Stimulated activated CD8-positive, alpha-beta memory T cell treated with anti-CD3 and anti-CD28 coated beads, Interleukin-2, amount 100 ng/mL, for 1 hour (primary cell): ENCODE measurements at regions not wholly inside any gene's neighbourhood (a gene's known extent, or its start where the extent isn't known, plus 50 kb on each side); places are given as distances from the start of the nearest gene placed in this dataset.

ENCODE experiments used
- DNase-seq, 2 donors: peaks; one replicate each; pipeline ENCODE4 v3.0.0-alpha.2; 2020; ENCODE audit warnings: low read depth in 2 of 2

GRCh38 chr9:75410405-75410804 is 322.1 kb downstream of the OSTF1 start:
- DNase-seq: no peak

DNA sequence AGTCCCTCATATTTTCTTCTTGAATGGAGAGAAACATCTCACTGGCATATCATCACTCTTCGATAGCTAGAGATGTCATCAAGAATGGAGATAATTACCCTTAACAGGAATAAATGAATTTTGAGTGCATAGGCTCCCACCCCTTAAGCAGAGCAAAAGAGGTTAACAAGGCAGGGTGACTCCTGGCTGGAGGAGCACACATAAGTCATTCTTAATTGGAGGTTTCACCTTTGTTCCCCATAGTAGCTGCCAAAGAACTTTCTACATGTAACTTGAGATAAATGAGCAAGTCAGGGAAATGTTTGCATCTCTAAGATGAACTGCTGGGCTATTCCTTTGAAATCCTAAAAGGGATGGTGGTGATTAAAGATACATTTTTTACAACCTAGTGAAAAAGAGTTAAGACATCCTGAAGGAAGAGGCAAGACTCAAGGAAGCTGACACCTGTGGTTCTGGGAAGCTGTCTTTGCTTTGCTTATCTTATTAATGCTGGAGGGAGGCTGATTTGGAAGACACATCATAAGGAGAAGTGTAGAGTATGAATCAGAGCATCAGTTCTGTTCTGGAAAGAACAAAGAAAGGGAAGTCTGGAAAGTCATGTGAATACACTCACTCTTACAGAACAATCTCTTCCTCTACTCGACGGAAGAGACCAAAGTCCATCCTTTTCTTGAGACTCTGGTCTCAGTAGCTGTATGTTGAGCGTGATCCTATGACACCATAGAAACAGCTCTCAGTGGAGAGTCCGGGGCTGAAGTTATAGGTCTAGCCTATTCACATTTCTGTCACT is 326.3 kb downstream of the OSTF1 start:
- DNase-seq: no peak

GRCh38 chr9:75417471-75417870 is 329.2 kb downstream of the OSTF1 start:
- no peak for DNase-seq

GRCh38 chr9:75418518-75418917 is 330.2 kb downstream of the OSTF1 start:
- no peak for DNase-seq

DNA sequence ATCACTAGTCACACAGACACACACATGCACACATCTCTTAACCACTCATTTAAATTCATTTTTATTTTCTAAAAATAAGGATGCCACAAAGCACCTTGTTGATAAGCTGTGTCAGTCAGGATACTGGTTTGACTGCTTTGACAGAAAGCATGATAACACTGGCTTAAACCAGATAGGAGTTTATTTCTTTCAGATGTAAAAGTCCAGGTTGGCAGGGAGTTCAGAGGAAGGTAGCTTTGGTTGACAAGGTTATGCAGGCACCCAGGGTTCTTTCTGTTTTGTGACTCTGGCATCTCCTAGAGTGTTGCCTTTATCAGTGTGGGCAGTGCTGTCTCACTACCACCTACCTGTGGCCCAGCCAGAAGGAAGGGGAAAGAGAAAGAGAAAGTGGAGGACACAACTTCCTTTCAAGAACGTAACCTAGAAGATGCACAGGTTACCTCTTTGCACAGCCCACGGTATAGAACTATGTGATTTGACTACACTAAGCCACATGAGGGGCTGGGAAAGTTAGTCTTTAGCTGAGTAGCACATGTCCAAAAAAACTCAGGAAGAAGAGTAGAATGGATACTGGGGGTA is 334.7 kb downstream of the OSTF1 start:
- DNase-seq: no peak

DNA sequence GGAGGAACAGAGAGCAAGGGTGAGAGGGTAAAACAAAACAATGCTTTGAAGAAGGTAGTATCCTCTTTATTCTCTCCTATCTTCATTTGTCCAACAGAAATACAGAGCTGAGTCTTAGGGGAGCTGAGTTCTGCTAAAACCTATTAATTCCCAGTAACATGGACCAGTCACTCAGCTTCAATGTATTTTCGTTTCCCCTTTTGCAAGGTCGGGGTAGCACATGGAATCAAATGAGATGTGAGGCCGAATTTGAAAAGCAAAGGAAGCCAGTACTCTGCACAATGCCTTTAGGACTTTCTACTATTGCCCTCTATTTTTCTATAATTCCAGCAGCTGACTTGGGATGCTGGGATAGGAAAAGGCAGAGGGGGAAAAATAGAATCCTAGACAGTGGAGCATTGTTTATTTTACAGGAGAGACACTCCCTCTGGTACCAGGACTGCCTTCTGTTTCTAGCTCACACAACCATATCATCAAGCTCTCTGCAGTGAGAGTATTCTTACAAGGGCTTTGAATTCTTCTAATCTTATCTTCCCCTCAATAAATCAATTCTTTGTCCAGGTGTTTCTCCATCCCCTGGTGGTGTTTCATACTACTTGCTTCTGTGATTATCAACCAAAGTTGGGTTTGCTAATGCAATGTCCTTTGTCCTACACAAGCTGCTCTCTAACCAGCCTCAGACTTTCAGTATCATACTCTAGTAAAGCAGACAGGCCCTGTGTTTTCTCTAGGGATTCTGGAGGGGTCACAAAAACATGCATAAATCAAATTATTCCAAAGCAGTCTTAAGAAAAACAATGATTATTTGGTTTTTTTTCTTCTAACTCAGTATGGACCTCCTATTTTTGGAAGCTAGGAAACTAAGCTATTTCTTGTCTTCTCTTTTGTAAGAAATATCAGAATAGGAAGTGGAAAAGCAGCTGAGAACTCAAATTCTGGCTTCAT is 341.5 kb downstream of the OSTF1 start:
- no peak for DNase-seq

- DNase-seq: no peak
Observed at GRCh38 chr9:75431375-75431774, 343.1 kb downstream of the OSTF1 start.

- no peak for DNase-seq
Observed at GRCh38 chr9:75432386-75432785, 344.1 kb downstream of the OSTF1 start.

- DNase-seq: no peak
Observed at GRCh38 chr9:75432888-75433287, 344.6 kb downstream of the OSTF1 start.

DNA sequence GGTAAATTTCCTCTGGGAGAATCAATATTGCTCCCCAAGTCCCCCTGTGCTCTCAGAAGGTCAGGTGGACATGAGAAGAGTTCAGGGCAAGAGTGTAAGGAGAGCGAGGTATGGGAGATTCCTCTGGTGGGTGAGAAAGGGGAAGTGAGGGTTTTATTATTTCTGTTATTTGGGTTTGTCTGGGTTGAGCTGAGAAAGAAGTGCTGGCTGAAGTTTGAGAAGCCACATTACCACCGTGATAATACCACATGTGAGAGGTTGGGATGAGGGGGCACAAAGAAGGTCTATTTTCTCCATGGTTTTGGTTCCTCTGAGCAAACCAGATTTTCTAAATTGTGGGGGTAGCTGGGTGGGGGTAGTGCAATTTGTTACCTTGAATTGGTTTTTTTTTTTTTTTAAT is 350.4 kb downstream of the OSTF1 start:
- no peak for DNase-seq

GRCh38 chr9:75440914-75441313 is 352.6 kb downstream of the OSTF1 start:
- no peak for DNase-seq

DNA sequence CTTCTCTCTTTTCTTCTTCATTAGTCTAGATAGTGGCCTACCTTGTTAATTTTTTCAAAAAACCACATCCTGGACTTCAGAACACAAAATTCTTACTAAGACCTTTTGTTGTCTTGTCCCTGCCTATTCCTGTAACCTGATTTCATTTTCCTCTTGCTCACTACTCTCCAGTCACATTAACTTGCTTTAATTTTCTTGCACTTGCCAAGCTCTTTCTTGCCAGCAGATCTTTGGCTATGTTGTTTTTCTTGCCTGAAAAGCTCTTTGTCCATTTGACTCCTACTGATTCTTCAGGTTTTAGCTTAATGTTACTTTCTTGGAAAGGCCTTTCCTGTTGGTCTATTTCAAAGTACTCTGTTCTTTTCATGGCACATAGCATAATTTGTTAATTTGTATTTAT is 356.8 kb downstream of the OSTF1 start:
- no peak for DNase-seq

DNA sequence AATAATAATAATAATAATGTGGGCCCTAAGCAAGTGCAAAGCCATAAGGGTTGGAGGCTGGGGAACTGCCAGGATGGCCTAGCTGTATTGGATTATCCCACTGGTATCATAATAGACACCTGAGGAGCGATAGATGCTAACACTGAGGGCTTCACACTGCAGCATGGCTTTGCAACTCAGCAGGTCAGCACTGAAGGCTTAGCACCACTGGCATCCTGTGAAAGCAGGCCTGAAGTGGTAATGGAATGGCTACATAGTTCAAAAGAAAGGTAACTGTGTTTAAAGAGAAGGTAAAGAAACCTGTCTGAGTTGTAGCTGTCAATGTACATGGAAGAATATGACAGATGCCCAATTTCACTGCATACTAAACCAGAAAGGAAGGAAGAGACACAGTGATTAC is 359.0 kb downstream of the OSTF1 start:
- no peak for DNase-seq

DNA sequence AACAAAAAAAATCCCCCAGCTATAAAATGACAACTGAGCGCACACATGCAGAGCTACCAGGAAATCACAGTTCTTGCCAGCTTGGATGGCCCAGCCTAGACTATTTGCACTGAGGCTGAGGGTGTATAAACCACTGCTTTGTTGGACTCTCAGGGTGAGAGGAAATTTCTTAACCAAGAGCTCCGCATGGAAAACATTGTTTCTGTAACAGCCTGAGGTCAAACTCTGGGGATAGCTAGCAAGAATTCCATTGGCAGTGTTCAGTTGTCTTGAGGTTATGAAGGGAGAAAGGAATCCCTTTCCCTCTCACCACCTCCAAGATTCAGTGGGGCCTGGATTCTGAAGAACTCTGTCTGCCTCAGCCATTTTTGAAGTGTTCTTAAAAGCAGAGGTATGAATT is 360.0 kb downstream of the OSTF1 start:
- no peak for DNase-seq

DNA sequence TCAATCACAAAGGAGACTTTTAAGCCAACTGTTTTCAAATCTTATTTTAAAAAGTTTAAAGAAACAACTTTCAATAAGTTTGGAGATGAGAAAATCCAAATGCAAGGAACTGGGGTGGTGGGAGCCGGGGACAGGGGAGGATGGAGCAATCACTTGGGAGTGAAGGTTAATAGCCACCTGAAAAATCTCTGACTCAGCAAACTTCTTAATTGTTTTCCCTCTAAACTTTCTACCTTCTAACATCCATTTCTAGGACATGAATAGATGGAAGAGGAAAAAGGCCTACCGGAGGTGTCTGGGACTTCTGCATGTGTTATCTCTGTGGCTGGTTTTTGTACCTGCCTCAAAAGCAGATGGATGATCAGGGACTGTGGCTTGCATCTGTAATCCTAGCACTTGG is 360.6 kb downstream of the OSTF1 start:
- DNase-seq: no peak

- DNase-seq: no peak
Observed at GRCh38 chr9:75451045-75451444, 362.7 kb downstream of the OSTF1 start.

DNA sequence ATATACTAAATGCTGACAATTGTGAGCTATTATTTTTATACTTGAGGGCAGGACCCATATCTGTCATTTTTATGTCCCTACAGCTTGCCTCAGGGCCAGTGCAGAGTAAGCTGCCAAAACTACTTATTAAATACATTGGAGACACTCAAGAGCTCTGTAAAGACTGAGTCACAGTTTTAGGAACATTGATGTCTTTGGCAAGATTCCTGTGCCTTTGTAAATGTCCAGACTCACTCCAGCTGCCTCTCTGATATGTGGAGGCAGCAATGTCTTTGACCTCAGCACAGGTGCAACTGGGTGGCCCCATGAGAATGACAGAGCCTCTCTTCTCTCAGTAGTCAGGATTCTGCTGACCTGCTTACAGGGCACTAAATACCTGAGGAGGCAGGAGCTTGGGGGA is 363.2 kb downstream of the OSTF1 start:
- DNase-seq: no peak

- no peak for DNase-seq
Observed at GRCh38 chr9:75452512-75452911, 364.2 kb downstream of the OSTF1 start.

GRCh38 chr9:75454043-75454442 is 365.7 kb downstream of the OSTF1 start:
- no peak for DNase-seq

DNA sequence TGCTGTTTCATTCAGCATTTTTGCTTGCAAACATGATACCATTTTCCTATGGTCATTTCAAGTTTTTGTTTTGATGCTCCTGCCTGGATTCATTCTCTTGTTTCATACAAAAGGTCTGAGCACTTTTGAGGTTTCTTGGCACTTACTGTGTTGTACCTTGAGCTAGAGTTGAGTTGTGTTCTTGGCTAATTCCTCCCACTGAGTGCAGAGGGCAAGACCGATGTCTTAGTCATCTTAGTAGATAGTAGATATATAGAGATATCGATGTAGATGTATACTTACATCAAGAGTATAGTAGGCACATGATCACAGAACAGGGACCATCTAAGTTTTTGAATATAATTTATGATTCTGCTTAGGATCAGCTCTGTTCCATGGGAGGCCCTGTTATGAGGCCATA is 366.6 kb downstream of the OSTF1 start:
- DNase-seq: no peak

DNA sequence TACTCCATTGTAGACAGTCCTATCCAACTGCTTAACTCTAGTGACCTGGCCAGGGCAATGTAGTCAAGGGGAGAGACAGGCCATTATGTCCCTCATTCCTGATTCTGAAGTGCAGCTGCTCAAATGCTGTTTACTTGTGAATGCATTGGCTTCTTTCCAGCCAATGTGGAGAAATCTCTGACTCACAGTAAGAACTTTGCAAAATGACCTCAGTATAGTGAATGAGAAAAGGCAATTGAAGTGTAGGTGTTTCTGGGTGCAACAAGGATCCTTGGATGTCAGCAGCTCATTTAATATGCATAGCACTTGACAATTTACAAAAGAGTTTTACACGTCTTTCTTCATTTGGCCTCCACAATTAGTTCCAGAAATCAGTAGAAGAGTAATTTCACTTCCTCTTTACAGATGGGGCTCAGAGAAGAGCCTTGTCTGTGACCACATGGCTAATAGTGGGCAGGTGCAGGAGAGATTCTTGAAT is 367.2 kb downstream of the OSTF1 start:
- no peak for DNase-seq

DNA sequence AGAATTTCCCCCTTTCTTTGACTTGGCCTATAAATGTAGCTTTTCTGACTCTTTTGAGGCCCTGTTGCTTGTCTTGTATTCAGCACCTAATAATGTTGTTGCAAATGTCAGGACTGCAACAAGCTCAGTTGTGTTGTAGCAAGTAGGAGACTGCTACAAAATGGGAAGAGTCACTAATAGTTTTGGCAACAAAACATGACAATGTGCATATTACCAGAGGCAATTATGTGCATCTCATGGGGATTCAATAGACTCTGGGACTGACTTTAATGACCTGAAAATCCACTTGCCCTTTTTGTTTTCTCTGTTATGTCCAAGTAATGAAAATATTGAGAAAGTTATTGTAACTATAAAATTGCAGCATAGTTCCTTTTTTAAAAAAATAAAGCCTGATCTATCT is 368.4 kb downstream of the OSTF1 start:
- no peak for DNase-seq
